ENCODE measurements at regions not wholly inside any gene's neighbourhood (a gene's known extent, or its start where the extent isn't known, plus 50 kb on each side); places are given as distances from the start of the nearest gene placed in this dataset.

- H3K4me3 Mint-ChIP-seq: no peak overlapping the region
- H3K4me1 Mint-ChIP-seq: no peaks in the 10 kb centered on the region
- no peaks in the 10 kb centered on the region for H3K27me3 Mint-ChIP-seq
- no peaks in the 10 kb centered on the region for H3K36me3 Mint-ChIP-seq
- peaks cover 2% of the 10 kb centered on the region for H3K9me3 Mint-ChIP-seq
- DNase-seq: no peak
- no peak overlapping the region for H3K27ac Mint-ChIP-seq
These were observed 379.5 kb downstream of the LRFN5 start for GRCh38 chr14:41986083-41986645.

- Mint-ChIP-seq H3K9me3 (peaks cover 9% of the 10 kb centered on the region), H3K4me1 (no peaks in the 10 kb centered on the region), H3K27me3 (no peaks in the 10 kb centered on the region), H3K4me3 (no peak overlapping the region), H3K27ac (no peak overlapping the region), H3K36me3 (no peaks in the 10 kb centered on the region)
- DNase-seq: no peak
These were observed 366.5 kb downstream of the LRFN5 start for GRCh38 chr14:41973178-41973577.

- no peak overlapping the region for H3K4me3 Mint-ChIP-seq
- H3K36me3 Mint-ChIP-seq: no peaks in the 10 kb centered on the region
- peaks cover 9% of the 10 kb centered on the region for H3K9me3 Mint-ChIP-seq
- H3K27me3 Mint-ChIP-seq: no peaks in the 10 kb centered on the region
- no peak overlapping the region for H3K27ac Mint-ChIP-seq
- no peak for DNase-seq
- H3K4me1 Mint-ChIP-seq: no peaks in the 10 kb centered on the region
These were observed 365.9 kb downstream of the LRFN5 start for GRCh38 chr14:41972531-41972930.

- no peak overlapping the region for H3K4me3 Mint-ChIP-seq
- peaks cover 4% of the 10 kb centered on the region for H3K9me3 Mint-ChIP-seq
- no peak for DNase-seq
- no peaks in the 10 kb centered on the region for H3K36me3 Mint-ChIP-seq
- no peaks in the 10 kb centered on the region for H3K27me3 Mint-ChIP-seq
- H3K4me1 Mint-ChIP-seq: no peaks in the 10 kb centered on the region
- no peak overlapping the region for H3K27ac Mint-ChIP-seq
These were observed 353.6 kb downstream of the LRFN5 start for GRCh38 chr14:41960281-41960680.

- Mint-ChIP-seq H3K27ac (no peak overlapping the region), H3K4me1 (no peaks in the 10 kb centered on the region), H3K27me3 (no peaks in the 10 kb centered on the region), H3K9me3 (no peaks in the 10 kb centered on the region), H3K36me3 (no peaks in the 10 kb centered on the region), H3K4me3 (no peak overlapping the region)
- no peak for DNase-seq
These were observed 350.8 kb downstream of the LRFN5 start for GRCh38 chr14:41957459-41957858.
